GM13977 (cell line): ENCODE measurements at regions not wholly inside any gene's neighbourhood (a gene's known extent, or its start where the extent isn't known, plus 50 kb on each side); places are given as distances from the start of the nearest gene placed in this dataset.

ENCODE experiments used
- DNase-seq: peaks from one replicate; pipeline ENCODE4 v3.0.0; 2012; ENCODE audit warnings: low spot score
- CTCF ChIP-seq: IDR thresholded peaks from 2 replicates; pipeline ENCODE4 v1.5.1; 2012; ENCODE audit warnings: mild to moderate bottlenecking, control low read depth; ENCODE audit not compliant: insufficient read depth; ENCODE audit errors: extremely low read depth, missing control alignments
- in situ Hi-C: fragments of 300-500 bp; cut with MboI; formaldehyde crosslinking; loops from one replicate; pipeline ENCODE4 v1.12.0; 2022; ENCODE audit warnings: low sequenced_read_pairs, low pct_unique_long_range_greater_than_20kb, mixed read lengths, inconsistent platforms; ENCODE audit not compliant: unreplicated experiment

GRCh38 chr10:4662576-4663161, 163.3 kb upstream of the AKR1E2 start:
- DNase-seq, result no peak
- in situ Hi-C loops, result loop anchor here (25.0 kb wide), 1 partner anchor 1425 kb away; no protein-coding TSS in a partner anchor
- no peak for TF ChIP-seq CTCF

GRCh38 chr10:4661511-4662255, 164.3 kb upstream of the AKR1E2 start:
- TF ChIP-seq CTCF, result no peak
- DNase-seq, result no peak
- in situ Hi-C loops, result loop anchor here (25.0 kb wide), 1 partner anchor 1424 kb away; no protein-coding TSS in a partner anchor

- TF ChIP-seq CTCF, result no peak
- no peak for DNase-seq
- in situ Hi-C loops, result loop anchor here (25.0 kb wide), 1 partner anchor 1421 kb away; no protein-coding TSS in a partner anchor
Observed at GRCh38 chr10:4658777-4659176, 167.2 kb upstream of the AKR1E2 start.

- TF ChIP-seq CTCF, result peak; percentile 80
- in situ Hi-C loops, result loop anchor here (25.0 kb wide), 1 partner anchor 1419 kb away; no protein-coding TSS in a partner anchor
- peak; percentile 31 for DNase-seq
Observed at GRCh38 chr10:4656576-4657194, 169.3 kb upstream of the AKR1E2 start.

GRCh38 chr10:4655879-4656278, 170.1 kb upstream of the AKR1E2 start:
- no peak for TF ChIP-seq CTCF
- in situ Hi-C loops, result loop anchor here (25.0 kb wide), 1 partner anchor 1419 kb away; no protein-coding TSS in a partner anchor
- no peak for DNase-seq

GRCh38 chr10:4655406-4655805, 170.6 kb upstream of the AKR1E2 start:
- no peak for TF ChIP-seq CTCF
- in situ Hi-C loops, result loop anchor here (25.0 kb wide), 1 partner anchor 1418 kb away; no protein-coding TSS in a partner anchor
- DNase-seq, result no peak
